HCT116 (cell line): ENCODE measurements at regions not wholly inside any gene's neighbourhood (a gene's known extent, or its start where the extent isn't known, plus 50 kb on each side); places are given as distances from the start of the nearest gene placed in this dataset.

Experiments
- ATAC-seq: fragments of 200-7000 bp; cut with Tn5 transposase; 2 replicates; pipeline ENCODE4 v1.9.1; 2020; ENCODE audit warnings: mild to moderate bottlenecking, moderate library complexity
- BruUV-seq: library from RNA; stranded (reverse); fragments of 400-500 nt; replicated peaks from 2 replicates; lab custom pipeline; 2021; lab: Mats Ljungman, UMichigan
- CTCF ChIA-PET: fragments of 300-600 bp; sonication (Branson Sonifier 250); formaldehyde crosslinking; loops from one replicate; lab custom pipeline; 2021; ENCODE audit warnings: antibody characterized with exemption; lab: Charles Lee
- POLR2A ChIA-PET: fragments of 300-600, 350-600 bp; sonication (Branson Sonifier 250); formaldehyde crosslinking; loops from one replicate; lab custom pipeline; 2021; ENCODE audit warnings: antibody characterized with exemption; lab: Charles Lee
- RAD21 ChIA-PET, 2 experiments: fragments of 300-600 bp; sonication (Branson Sonifier 250); formaldehyde crosslinking; loops; one replicate each; lab custom pipeline; 2023; ENCODE audit warnings: low total read pairs in 2 of 2; ENCODE audit not compliant: uncharacterized antibody in 2 of 2, unreplicated experiment in 2 of 2, low non-redundant PET in 1 of 2; lab: Charles Lee
- DNase-seq: peaks from one replicate; pipeline ENCODE4 v3.0.0-alpha.2; 2010; ENCODE audit warnings: low read depth, low spot score
- H2AFZ ChIP-seq: fragments of 200-600 bp; shearing (Covaris generic), sonication (generic); 2 replicates; pipeline ENCODE4 v1.6.1; 2017; ENCODE audit warnings: low read depth, mixed run types, mixed read lengths, antibody characterized with exemption, low read length; ENCODE audit not compliant: poor library complexity, severe bottlenecking
- H3K27ac ChIP-seq: 2 replicates; pipeline ENCODE4 v1.5.1; 2012; ENCODE audit warnings: low read depth, low read length
- H3K27me3 ChIP-seq: fragments of 200-600 bp; sonication (generic); 2 replicates; pipeline ENCODE4 v1.6.1; 2016; ENCODE audit warnings: mixed run types, low read length, mixed read lengths; ENCODE audit not compliant: insufficient read depth
- H3K36me3 ChIP-seq, 2 experiments: fragments of 200-500 bp in 1 of 2; fragments of 200-600 bp in 1 of 2; sonication (Bioruptor generic) in 1 of 2; sonication (generic) in 1 of 2; 2 replicates each; pipeline versions ENCODE4 v1.5.1 to v1.6.1; 2014 to 2016; ENCODE audit warnings: low read length in 2 of 2, inconsistent platforms in 1 of 2, mixed read lengths in 1 of 2, mixed run types in 1 of 2; ENCODE audit not compliant: insufficient read depth in 2 of 2, control insufficient read depth in 1 of 2
- H3K4me1 ChIP-seq, 2 experiments: fragments of 200-600 bp in 1 of 2; sonication (generic) in 1 of 2; 2 replicates each; pipeline versions ENCODE4 v1.5.1 to v1.6.1; 2012 to 2017; ENCODE audit warnings: low read length in 2 of 2, inconsistent platforms in 1 of 2, mild to moderate bottlenecking in 1 of 2, mixed read lengths in 1 of 2, mixed run types in 1 of 2, moderate library complexity in 1 of 2; ENCODE audit not compliant: insufficient read depth in 2 of 2, control insufficient read depth in 1 of 2
- H3K4me2 ChIP-seq: fragments of 200-600 bp; sonication (generic); 2 replicates; pipeline ENCODE4 v1.6.1; 2017; ENCODE audit warnings: mixed run types, low read length, mixed read lengths
- H3K4me3 ChIP-seq, 2 experiments: fragments of 200-600 bp in 1 of 2; sonication (generic) in 1 of 2; replicated peaks in 1 of 2; 2 replicates each; pipeline ENCODE4 v1.5.1; 2011 to 2016; ENCODE audit warnings: low read length in 2 of 2, control low read depth in 1 of 2, low read depth in 1 of 2, mild to moderate bottlenecking in 1 of 2, mixed read lengths in 1 of 2, mixed run types in 1 of 2
- H3K79me2 ChIP-seq: fragments of 200-600 bp; sonication (generic); 2 replicates; pipeline ENCODE4 v1.6.1; 2017; ENCODE audit warnings: mild to moderate bottlenecking, mixed run types, low read length, moderate library complexity, mixed read lengths; ENCODE audit not compliant: insufficient read depth
- H3K9ac ChIP-seq: fragments of 200-600 bp; sonication (generic); 2 replicates; pipeline ENCODE4 v1.6.1; 2016; ENCODE audit warnings: low read length, mixed read lengths
- H3K9me2 ChIP-seq: fragments of 200-600 bp; sonication (generic), shearing (Covaris generic); 2 replicates; pipeline ENCODE4 v1.6.1; 2017; ENCODE audit warnings: mixed run types, mild to moderate bottlenecking, moderate library complexity; ENCODE audit not compliant: insufficient read depth
- H3K9me3 ChIP-seq, 2 experiments: fragments of 200-500 bp in 1 of 2; fragments of 200-600 bp in 1 of 2; sonication (Bioruptor generic) in 1 of 2; sonication (generic) in 1 of 2; 2 replicates each; pipeline ENCODE4 v1.6.1; 2014 to 2017; ENCODE audit warnings: low read length in 2 of 2, mixed read lengths in 2 of 2, inconsistent platforms in 1 of 2, low read depth in 1 of 2, mild to moderate bottlenecking in 1 of 2, mixed run types in 1 of 2, moderate library complexity in 1 of 2; ENCODE audit not compliant: control insufficient read depth in 1 of 2, insufficient read depth in 1 of 2
- H4K20me1 ChIP-seq: fragments of 200-600 bp; sonication (generic), shearing (Covaris generic); 2 replicates; pipeline ENCODE4 v1.6.1; 2017; ENCODE audit warnings: mixed run types, mild to moderate bottlenecking, moderate library complexity; ENCODE audit not compliant: insufficient read depth
- CEBPB ChIP-seq: IDR thresholded peaks from 2 replicates; pipeline ENCODE4 v1.6.1; 2012; ENCODE audit warnings: low read depth
- EGR1 ChIP-seq: IDR thresholded peaks from 2 replicates; pipeline ENCODE4 v1.6.1; 2012; ENCODE audit warnings: low read depth
- EZH2 ChIP-seq: fragments of 200-600 bp; sonication (generic); IDR thresholded peaks from 2 replicates; pipeline ENCODE4 v1.6.1; 2017; ENCODE audit warnings: antibody characterized with exemption, mixed run types
- EZH2phosphoT487 ChIP-seq: fragments of 200-600 bp; IDR thresholded peaks from 2 replicates; pipeline ENCODE4 v1.6.1; 2018; ENCODE audit warnings: antibody characterized with exemption, borderline replicate concordance
- FOSL1 ChIP-seq: IDR thresholded peaks from 2 replicates; pipeline ENCODE4 v1.6.1; 2012; ENCODE audit warnings: low read depth
- JUND ChIP-seq: IDR thresholded peaks from 2 replicates; pipeline ENCODE4 v1.6.1; 2012
- POLR2AphosphoS5 ChIP-seq: IDR thresholded peaks from 2 replicates; pipeline ENCODE4 v1.6.1; 2011; ENCODE audit warnings: mild to moderate bottlenecking, low read depth, low read length, moderate library complexity
- SIN3A ChIP-seq: IDR thresholded peaks from 2 replicates; pipeline ENCODE4 v1.6.1; 2012; ENCODE audit warnings: low read depth
- SRF ChIP-seq: IDR thresholded peaks from 2 replicates; pipeline ENCODE4 v1.6.1; 2012; ENCODE audit warnings: low read depth
- TCF7L2 ChIP-seq: IDR thresholded peaks from 2 replicates; pipeline ENCODE4 v1.7.0; 2011; ENCODE audit warnings: borderline replicate concordance, inconsistent platforms; ENCODE audit not compliant: insufficient read depth, insufficient read length; ENCODE audit errors: extremely low read depth
- ZFX ChIP-seq: fragments of 450-650 bp; IDR thresholded peaks from 2 replicates; pipeline ENCODE4 v1.6.1; 2017
- intact Hi-C: fragments of 100-400 bp; cut with micrococcal nuclease; formaldehyde crosslinking; loops from 2 replicates; pipeline ENCODE4 v1.10.0; 2022
- TF ChIP-seq, protein P1 (sequence below): IDR thresholded peaks from 2 replicates; pipeline ENCODE4 v1.6.1; 2011; ENCODE audit warnings: mild to moderate bottlenecking, low read length, moderate library complexity; ENCODE audit not compliant: insufficient replicate concordance; ENCODE audit errors: extremely low read depth
- TF ChIP-seq, protein P2 (sequence below): IDR thresholded peaks from 2 replicates; pipeline ENCODE4 v1.6.1; 2012; ENCODE audit warnings: low read depth
- TF ChIP-seq, protein P3 (sequence below): IDR thresholded peaks from 2 replicates; pipeline ENCODE4 v1.6.1; 2012

DNA sequence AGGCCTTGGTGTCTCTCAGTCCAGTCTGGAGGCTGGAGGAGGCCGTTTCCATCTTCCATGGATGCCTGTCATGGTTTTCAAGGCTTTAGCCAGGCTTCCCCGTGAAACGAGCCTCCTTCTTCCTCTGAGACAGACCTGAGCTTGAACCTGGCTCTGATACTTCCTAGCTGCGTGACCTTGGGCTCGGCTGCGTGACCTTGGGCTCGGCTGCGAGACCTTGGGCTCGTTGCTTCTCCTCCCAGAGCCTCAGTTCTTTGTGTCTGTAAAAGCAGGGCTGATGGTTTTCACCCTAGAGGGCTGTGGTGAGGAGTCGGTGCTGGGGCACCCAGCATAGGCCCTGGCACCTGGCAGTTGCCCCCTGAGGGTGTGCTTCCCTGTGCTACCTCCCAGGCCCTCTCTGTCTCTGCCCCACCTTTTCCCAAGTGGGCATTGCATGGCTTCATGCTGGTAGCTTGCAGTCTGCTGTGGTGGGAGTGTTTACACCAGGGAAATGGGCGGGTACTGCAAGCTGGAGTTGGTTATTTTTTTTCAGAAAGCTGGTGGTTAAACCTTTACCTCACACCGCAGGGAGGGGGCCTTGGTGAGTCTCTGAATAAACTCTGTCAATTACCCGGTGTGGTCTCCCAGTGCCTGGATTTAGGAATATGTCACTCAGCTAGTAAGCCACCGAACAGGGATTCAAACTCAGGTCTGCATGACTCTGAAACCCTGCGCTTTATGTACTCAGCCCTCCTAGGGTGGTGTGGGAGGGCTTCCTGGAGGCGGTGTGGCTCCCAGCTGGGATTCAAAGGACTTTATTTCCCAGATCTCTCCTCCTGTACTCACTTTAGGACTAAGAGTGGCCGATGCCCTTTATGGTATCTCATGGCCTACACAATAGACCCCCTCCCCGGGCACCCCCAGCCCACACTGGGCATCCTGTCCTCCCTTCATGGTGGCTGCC lies 129.0 kb upstream of the CIBAR2 start:
- Histone ChIP-seq H2AFZ (no peak overlapping the region), H3K9me3 (no peaks in the 10 kb centered on the region), H3K27ac (no peak overlapping the region), H3K4me2 (peak overlapping the region; percentile 23; the same call in 1 of the 2 replicates), H3K4me1 (peaks cover 36 to 63% of the 10 kb centered on the region in 2 experiments), H4K20me1 (no peaks in the 10 kb centered on the region; the same call in 1 of the 2 replicates)
- no peak for DNase-seq
- BruUV-seq, result no TSS peak
- TF ChIP-seq EZH2phosphoT487 (no peak), SIN3A (no peak), SRF (no peak), EZH2 (no peak), POLR2AphosphoS5 (no peak), TCF7L2 (no peak)
- TF ChIP-seq, all 23 proteins: peak for 0
- RAD21 ChIA-PET, result no interaction called here
- intact Hi-C loops, result no loop called here
- no peak overlapping the region for H3K4me3 ChIP-seq
- H3K9ac ChIP-seq, result no peak overlapping the region
- H3K9me2 ChIP-seq, result no peaks in the 10 kb centered on the region
- no peaks in the 10 kb centered on the region for H3K36me3 ChIP-seq
- no peak for ATAC-seq
- peaks cover 2% of the 10 kb centered on the region; the same call in 1 of the 2 replicates for H3K79me2 ChIP-seq
- no peaks in the 10 kb centered on the region for H3K27me3 ChIP-seq
- CTCF ChIA-PET, result interaction anchor here (3.6 kb wide), 1 partner anchor 11 kb away, joined by 16 read pairs; no protein-coding TSS in a partner anchor
- POLR2A ChIA-PET, result no interaction called here

DNA sequence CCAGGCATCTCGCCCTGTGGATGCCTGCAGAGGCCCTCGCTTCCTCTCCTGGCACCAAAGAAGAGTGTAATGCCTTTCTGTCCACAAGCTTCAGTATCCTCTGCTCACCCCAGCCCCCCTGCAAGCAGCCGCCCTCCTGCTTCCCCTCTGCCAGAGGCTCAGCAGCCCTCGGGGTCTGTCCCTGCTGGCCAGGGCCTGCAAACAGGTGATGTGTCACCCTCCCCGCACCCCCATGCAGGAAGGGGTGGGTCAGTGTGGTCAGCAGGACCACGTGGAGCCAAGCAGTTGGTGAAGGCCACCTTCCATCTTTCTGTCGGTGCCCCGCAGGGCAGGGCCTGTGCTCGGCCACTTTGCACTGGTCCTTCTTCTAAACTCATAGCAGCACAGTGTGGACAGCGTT lies 129.9 kb upstream of the CIBAR2 start:
- ChIA-PET POLR2A (no interaction called here), RAD21 (no interaction called here), CTCF (interaction anchor here (3.6 kb wide), 1 partner anchor 11 kb away, joined by 16 read pairs; no protein-coding TSS in a partner anchor)
- BruUV-seq, result no TSS peak
- H3K4me2 ChIP-seq, result no peak overlapping the region
- no peaks in the 10 kb centered on the region for H3K36me3 ChIP-seq
- no peak overlapping the region for H2AFZ ChIP-seq
- H3K27ac ChIP-seq, result no peak overlapping the region
- H4K20me1 ChIP-seq, result no peaks in the 10 kb centered on the region; the same call in 1 of the 2 replicates
- intact Hi-C loops, result no loop called here
- no peaks in the 10 kb centered on the region for H3K27me3 ChIP-seq
- DNase-seq, result no peak
- no peaks in the 10 kb centered on the region; the same call in 1 of the 2 replicates for H3K79me2 ChIP-seq
- H3K9me3 ChIP-seq, result no peaks in the 10 kb centered on the region
- H3K4me1 ChIP-seq, result peaks cover 28 to 54% of the 10 kb centered on the region in 2 experiments
- H3K9me2 ChIP-seq, result no peaks in the 10 kb centered on the region
- H3K4me3 ChIP-seq, result no peak overlapping the region
- H3K9ac ChIP-seq, result no peak overlapping the region
- no peak for ATAC-seq
- TF ChIP-seq CEBPB (no peak), JUND (no peak), EZH2 (no peak), EGR1 (no peak), FOSL1 (no peak), ZFX (no peak)
- TF ChIP-seq, protein P1, sequence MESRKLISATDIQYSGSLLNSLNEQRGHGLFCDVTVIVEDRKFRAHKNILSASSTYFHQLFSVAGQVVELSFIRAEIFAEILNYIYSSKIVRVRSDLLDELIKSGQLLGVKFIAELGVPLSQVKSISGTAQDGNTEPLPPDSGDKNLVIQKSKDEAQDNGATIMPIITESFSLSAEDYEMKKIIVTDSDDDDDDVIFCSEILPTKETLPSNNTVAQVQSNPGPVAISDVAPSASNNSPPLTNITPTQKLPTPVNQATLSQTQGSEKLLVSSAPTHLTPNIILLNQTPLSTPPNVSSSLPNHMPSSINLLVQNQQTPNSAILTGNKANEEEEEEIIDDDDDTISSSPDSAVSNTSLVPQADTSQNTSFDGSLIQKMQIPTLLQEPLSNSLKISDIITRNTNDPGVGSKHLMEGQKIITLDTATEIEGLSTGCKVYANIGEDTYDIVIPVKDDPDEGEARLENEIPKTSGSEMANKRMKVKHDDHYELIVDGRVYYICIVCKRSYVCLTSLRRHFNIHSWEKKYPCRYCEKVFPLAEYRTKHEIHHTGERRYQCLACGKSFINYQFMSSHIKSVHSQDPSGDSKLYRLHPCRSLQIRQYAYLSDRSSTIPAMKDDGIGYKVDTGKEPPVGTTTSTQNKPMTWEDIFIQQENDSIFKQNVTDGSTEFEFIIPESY, result no peak
- TF ChIP-seq, protein P2, sequence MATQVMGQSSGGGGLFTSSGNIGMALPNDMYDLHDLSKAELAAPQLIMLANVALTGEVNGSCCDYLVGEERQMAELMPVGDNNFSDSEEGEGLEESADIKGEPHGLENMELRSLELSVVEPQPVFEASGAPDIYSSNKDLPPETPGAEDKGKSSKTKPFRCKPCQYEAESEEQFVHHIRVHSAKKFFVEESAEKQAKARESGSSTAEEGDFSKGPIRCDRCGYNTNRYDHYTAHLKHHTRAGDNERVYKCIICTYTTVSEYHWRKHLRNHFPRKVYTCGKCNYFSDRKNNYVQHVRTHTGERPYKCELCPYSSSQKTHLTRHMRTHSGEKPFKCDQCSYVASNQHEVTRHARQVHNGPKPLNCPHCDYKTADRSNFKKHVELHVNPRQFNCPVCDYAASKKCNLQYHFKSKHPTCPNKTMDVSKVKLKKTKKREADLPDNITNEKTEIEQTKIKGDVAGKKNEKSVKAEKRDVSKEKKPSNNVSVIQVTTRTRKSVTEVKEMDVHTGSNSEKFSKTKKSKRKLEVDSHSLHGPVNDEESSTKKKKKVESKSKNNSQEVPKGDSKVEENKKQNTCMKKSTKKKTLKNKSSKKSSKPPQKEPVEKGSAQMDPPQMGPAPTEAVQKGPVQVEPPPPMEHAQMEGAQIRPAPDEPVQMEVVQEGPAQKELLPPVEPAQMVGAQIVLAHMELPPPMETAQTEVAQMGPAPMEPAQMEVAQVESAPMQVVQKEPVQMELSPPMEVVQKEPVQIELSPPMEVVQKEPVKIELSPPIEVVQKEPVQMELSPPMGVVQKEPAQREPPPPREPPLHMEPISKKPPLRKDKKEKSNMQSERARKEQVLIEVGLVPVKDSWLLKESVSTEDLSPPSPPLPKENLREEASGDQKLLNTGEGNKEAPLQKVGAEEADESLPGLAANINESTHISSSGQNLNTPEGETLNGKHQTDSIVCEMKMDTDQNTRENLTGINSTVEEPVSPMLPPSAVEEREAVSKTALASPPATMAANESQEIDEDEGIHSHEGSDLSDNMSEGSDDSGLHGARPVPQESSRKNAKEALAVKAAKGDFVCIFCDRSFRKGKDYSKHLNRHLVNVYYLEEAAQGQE, result no peak
- TF ChIP-seq, protein P3, sequence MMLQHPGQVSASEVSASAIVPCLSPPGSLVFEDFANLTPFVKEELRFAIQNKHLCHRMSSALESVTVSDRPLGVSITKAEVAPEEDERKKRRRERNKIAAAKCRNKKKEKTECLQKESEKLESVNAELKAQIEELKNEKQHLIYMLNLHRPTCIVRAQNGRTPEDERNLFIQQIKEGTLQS, result no peak
